ENCODE measurements at regions not wholly inside any gene's neighbourhood (a gene's known extent, or its start where the extent isn't known, plus 50 kb on each side); places are given as distances from the start of the nearest gene placed in this dataset.
A peak's percentile ranks its signal among the peaks of the same experiment; 100 is the strongest.
"Not testable (repeated sequence)": the region's sequence is repeated elsewhere in the genome, so short reads cannot be mapped to it uniquely, and the experiment has no call there.

DNA sequence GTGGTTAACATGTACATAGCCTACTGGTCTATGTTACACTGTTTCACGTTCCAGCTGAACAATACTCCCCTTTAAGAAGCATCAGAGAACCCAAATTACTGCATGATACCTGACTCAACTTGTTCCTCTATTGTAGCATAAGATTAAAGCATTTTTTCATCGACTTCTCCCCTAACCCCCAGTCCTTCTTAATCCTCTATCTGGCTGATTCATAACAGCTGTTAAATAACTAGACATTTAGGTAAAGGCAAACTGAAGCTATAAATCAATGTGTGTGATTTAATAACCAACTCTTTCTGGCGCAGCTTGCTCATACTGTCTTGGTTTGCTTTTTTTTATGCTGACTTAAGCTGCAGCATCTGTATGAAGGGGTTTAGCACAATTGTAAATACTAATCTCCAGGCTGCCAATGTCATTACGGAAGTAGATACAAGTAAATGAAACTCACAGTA lies 94.2 kb upstream of the MTAP start:
- DNase-seq: no peak

DNA sequence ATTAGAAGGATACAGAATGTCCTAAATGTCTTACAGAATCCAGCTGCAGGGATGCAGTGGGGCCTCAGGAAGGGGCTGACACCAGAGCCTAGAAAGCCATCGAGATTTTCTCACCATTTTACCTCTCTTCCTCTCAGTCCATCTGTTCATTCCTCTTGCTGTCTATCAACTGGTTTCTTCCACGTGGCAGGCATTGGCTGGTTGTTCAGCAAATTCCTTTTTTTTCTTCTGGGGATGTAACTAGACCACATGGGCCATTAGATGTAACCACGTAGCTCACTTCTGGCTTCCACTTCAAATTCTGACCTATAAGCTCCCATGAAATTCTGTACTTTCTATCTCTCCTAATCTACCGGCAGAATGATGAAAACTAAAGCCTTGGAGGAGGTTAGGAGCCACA lies 93.6 kb upstream of the MTAP start:
- DNase-seq: no peak

DNA sequence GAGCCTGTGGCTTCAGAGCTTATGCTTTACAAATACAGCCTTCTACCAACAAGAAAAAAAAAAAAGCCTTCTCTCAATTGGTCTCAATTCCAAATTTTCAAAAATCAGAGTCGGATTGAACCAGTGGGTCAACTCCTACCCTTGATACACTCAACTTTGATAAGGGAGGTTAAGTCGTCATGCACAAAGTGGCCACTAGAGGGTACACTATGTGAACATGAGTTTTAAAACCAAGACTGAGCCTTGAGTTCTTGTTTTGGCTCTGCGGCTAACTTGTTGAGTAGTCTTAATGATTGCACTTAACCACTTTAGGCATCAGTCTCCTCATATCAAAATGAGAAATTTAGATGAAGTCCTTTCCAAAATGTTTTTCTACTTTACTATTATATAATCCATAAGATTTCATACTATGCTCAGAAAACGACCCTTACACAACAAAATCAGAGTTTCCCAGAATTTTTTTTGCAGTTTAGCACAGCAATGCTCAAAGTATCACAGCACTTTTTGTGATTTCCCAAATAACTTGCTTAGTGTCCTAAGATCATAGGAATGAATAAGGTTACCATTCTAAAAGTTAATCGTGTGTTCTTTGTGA lies 92.9 kb upstream of the MTAP start:
- DNase-seq: peak; percentile 2 to 8

DNA sequence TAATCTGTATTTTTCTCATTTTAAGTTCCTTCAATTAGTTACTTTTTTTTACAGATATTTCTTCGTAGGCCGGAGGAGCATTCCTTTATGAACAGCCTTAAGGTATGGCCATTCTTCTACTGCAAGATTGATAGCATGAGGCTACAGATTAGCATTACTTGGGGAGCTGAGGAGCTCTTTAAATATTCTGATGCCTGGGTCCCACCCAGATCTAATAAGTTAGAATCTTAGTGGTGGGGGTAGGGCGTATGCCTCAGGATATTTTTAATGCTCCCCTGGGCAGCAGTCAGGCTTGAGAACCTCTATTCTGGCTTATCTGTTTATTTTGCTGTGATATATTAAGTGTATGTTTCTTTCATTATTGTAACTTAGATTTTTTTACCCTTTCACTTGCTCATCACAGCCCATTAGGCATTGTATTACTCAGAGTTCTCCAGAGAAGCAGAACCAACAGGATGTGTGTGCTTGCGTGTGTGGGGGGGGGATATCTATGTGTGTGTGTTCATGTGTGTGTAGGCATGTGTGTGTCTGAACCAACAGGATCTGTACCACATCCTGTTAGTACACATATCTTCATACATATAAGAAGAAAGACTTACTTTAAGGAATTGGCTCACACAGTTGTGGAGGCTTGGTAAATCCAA lies 91.8 kb upstream of the MTAP start:
- DNase-seq: no peak

DNA sequence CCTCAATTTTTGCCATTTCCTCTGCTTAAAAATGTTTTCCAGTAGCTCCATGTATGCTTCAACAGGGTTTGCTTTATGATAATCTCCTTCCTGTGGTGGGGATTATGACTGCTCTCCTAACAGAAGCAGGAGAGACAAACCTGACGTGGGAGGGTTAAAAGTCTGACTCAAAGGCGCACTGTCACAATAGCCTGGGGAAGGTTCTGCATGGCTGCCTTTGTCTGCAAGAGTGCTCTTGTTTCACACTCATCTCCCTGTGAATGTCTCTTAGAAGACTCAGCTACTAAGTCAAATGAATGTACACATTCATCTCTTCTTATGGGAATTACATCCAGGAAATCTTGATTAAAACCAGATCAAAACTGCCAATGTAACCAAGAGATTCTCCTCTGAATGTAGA lies 90.9 kb upstream of the MTAP start:
- DNase-seq: no peak

DNA sequence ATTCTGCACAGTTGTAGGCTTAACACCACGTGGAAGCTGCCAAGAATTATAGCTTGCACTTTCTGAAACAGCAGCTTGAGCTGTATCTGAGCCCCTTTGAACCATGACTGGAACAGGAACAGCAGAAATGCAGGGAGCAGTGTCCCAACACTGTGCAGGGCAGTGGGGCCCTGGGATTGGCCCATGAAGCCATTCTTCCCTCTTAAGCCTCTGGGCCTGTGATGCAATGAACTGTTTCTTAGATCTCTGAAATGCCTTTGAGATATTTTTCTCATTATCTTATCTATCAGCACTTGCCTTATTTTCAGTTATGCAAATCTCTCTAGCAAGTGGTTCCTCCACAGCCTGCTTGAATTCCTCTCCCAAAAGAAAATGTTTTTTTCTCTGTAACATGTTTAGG lies 87.0 kb upstream of the MTAP start:
- DNase-seq: no peak

DNA sequence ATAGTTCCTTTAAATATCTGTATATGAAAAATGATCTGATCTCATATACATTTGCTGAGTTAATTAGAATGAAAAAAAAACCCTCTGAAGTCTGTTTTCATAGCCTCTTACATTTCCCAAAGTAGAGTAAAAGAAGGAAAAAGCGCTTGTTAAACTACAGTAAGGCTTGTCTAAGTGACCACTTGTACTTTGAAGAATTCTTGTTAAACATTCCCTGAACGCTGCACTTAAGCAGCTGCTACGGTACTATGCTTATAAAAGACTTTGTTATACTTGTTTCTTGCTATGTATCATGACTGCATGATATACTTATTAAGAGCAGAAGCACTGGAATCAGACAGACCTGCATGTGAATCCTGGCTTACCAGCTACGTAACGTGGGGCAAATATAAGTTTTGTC lies 81.7 kb upstream of the MTAP start:
- DNase-seq: no peak

DNA sequence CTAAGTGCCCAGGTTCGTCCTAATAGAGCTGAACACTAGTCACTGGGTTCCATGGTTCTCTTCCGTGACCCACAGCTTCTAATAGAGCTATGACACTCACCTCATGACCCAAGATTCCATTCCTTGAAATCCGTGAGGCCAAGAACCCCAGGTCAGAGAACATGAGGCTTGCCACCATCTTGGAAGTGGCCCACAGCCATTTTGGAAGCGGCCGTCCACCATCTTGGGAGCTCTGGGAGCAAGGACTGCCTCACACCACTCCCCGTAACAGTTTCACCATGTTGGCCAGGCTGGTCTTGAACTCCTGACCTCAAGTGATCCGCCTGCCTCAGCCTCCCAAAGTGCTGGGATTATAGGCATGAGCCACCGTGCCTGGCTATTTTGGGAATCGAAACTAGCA lies 75.0 kb upstream of the MTAP start:
- not testable (repeated sequence) for DNase-seq

DNA sequence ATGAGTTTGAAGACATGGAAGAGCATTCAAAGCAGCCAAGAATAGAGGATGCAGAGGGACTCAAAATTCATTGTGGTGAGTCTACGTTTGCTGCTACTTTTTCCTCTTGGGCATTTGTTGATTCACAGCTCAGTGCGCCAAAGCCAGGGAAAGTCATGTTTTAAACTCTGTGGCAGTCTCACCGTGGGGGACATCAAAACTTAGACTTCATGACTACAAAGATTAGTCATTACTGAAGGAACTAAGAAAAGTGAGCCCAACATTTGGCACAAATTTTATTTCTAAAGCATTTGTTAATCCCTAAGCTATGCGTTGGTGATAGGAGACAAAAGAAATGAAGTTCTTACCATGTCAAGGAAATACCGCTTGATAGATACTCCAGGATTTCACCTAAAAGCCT lies 73.7 kb upstream of the MTAP start:
- no peak for DNase-seq

DNA sequence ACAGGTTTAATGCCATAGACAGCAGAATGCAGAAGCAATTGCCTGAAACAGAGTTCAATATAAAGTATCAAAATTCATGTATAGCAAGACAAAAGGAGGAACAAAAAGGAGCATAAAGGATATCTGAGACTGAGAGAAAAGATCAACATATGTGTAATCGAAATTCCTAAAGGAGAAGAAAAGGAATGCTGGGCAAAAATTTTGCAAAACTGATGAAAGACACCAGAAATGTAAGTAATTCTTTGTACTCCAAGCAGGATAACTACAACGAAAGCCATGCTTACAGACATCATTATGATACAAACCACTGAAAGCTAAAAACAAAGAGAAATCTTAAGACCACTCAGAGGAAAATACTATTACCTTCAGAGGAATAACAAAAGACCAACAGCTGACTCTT lies 72.8 kb upstream of the MTAP start:
- no peak for DNase-seq

DNA sequence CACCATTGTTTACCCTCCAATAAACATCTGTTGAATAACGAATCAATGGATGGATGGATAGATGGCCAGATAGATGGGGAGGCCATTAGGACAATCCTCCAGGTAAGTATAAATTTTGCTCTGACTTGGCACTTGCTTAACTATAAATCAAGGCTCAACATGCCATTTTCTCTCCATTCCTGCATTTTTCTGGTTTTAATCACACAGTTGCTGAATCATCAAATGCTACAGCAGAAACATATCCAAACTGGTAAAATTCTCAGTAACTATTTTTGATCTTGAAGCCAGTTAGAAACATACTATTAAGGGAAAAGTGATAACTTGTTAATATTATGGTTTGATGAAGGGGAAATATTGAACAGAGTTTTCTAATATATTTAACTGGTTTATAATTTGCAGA lies 71.5 kb upstream of the MTAP start:
- no peak for DNase-seq

DNA sequence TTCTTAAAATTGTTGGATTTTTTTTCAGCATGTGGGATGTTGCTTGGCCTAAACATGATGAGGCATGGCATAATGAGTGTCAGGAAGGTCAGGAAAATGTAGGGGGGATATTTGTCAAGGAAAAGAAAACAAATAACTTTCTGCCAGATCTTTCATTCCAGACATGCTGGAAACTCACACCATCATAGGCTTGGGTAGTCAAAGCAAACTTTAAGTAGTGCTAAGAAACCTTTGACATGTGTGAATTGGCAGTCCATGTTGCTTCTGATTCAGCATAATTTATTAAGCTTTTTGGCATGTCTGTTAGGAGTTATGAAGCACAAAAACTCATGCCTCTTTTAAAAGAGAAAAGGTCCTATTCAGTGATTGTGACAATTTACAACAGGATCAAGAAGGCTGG lies 61.3 kb upstream of the MTAP start:
- DNase-seq: no peak

DNA sequence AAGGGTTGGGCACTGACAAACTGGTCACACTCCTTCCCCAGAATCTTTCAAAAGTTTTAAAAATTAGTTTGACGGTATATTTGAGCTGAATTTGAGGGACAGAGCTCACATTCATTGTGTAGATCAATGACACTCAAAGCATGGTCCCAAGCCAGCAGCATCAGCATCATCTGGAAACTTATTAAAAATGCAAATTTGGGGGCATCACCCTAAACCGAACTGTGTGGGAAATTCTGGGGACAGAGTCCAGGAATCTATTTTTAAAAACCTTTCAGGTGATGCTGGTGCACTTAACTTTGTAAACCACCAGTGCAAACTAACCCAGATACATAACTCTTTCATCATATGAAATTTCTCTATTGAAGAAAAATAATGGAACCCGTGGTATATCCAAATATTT lies 58.1 kb upstream of the MTAP start:
- no peak for DNase-seq

DNA sequence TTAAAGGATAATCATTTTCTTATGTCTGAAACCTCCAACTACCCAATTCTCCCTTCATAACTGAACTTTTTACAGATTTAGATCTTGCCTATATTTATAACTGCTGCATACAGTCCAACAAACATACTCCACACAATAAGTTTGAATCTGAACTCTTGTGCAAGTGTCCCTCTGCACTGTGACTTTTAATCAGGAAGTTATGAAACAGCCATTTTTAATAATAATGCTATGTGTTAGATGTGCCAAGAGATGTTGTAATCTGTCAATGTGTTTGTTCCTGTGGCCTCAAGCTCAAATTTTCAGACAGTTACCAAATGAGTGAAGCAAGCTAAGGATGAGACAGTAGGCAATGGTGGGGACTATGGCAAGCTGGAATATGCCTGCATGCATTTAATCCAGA lies 57.6 kb upstream of the MTAP start:
- no peak for DNase-seq

DNA sequence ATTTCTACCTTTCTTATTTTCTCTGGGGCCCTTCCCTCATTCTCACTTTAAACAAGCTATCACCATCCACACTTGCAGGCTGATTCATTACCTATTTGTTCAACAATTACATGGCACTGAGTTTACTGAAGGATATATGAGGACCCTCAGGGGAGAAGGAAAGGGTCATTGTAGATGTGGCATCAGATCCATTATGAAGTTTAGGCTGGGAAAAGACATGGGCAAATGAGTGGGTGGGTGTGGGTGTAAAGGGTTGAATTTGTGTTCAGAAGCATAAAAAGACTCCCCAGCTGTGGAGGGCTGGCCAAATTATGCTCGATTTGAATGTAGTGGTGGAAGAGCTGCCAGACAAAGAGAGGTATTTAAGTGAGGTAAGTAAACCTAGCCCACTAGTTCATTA lies 55.9 kb upstream of the MTAP start:
- no peak for DNase-seq

DNA sequence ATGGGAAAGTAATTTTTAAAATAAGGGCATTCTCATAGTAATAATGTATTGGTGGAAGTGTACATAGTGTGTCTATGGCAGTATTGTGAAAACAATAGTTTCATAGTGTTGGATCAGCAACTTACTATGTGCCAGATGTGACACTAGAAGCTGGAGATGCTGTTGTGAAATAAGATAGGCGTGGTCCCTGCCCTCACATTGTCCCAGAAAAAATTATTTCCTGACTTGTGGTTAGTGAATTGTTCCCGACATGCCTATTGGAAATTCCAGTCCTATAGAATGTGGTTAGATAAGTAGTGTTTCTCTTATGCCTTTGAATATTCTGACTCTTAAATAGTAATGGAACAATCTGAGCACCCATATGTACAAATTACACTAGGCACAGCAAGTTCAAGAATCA lies 55.3 kb upstream of the MTAP start:
- no peak for DNase-seq

DNA sequence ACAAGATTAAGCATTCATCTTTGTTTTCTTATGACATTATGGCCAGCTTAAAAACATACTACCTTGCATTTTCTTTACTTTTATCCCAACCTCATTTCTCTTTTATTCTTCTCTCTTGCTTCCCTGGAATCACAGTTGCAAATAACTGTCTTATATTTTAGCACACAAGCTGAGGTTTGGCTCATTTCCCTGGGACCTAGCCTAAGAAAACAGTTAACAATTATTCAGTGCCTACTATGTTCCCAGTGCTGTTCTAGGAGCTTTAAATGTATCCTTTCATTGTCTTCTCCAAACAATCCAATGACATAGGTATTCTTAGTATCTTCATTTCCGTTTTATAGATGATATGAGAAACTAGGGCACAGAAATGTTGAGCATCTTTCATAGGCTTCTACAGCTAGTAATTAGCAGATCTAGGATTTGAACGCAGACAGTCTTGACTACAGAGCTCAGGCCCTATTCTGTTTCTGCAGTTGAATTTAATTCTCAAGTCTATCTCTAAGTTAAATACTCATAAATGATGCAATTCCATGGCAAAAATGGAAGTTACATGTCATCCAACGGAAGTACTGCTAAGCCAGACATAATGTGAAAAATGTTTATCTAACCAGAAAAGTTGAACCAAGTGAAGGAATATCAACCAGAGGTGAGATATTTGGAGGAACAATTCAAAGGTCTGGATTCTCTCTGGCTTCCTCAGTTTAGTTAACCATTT lies 52.3 kb upstream of the MTAP start:
- DNase-seq: no peak

DNA sequence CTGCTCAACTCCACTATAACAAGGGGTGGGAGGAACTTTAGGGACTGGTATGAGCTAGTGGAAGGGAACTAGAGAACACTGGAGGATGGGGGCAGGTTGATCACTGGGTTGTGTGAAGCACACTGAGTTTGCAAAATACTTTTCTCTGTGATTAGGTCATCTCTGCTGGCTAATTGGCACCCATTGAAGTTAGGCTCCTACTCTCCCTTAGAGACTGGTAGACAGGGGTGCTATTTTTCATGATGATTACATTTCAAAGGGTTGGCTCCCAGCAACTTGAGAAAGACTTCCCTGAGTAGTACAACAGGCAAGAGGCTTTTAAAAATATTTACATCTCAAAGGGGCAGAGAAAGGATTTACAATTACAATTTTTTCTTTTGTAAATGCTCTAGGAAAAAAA lies 50.4 kb upstream of the MTAP start:
- DNase-seq: no peak
